ENCODE measurements at regions not wholly inside any gene's neighbourhood (a gene's known extent, or its start where the extent isn't known, plus 50 kb on each side); places are given as distances from the start of the nearest gene placed in this dataset.

DNA sequence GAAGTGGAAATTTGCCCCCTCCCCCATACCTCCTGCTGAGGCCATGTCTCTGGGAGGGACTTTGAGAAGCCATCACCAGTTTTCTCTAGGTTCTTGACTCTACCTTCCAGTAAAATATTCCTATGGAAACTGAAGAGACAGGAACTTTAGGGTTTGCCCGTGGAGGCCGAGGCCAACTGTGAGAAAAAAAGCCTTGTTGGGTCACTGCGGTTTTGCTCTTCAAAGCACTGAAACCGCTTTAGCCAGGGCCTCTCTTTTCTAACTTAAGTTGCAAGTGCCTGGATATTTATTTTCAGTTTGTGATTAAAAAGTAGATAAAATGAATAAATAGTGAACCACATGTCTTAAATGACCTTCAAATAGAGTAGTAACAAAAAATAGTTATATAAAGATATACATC is 159.7 kb upstream of the TSC22D1 start:
- no peak for TF ChIP-seq SAFB2 (IDR thresholded peaks at IDR 0.05; ENCODE audit: borderline replicate concordance, low read depth, low read length, severe bottlenecking)
- TF ChIP-seq, protein P1, sequence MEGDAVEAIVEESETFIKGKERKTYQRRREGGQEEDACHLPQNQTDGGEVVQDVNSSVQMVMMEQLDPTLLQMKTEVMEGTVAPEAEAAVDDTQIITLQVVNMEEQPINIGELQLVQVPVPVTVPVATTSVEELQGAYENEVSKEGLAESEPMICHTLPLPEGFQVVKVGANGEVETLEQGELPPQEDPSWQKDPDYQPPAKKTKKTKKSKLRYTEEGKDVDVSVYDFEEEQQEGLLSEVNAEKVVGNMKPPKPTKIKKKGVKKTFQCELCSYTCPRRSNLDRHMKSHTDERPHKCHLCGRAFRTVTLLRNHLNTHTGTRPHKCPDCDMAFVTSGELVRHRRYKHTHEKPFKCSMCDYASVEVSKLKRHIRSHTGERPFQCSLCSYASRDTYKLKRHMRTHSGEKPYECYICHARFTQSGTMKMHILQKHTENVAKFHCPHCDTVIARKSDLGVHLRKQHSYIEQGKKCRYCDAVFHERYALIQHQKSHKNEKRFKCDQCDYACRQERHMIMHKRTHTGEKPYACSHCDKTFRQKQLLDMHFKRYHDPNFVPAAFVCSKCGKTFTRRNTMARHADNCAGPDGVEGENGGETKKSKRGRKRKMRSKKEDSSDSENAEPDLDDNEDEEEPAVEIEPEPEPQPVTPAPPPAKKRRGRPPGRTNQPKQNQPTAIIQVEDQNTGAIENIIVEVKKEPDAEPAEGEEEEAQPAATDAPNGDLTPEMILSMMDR (IDR thresholded peaks at IDR 0.05 in 2 of 3, conservative IDR thresholded peaks at IDR 0.05 in 1 of 3; ENCODE audit: insufficient read depth in 2 of 3, low read depth in 1 of 3, low read length in 3 of 3) = no peak
- TF ChIP-seq GTF2A2 (tag; IDR thresholded peaks at IDR 0.05) = no peak
- no peak for TF ChIP-seq ZNF146 (CRISPR knock-in tag; IDR thresholded peaks at IDR 0.05; ENCODE audit: unreplicated experiment)
- TF ChIP-seq, protein P2, sequence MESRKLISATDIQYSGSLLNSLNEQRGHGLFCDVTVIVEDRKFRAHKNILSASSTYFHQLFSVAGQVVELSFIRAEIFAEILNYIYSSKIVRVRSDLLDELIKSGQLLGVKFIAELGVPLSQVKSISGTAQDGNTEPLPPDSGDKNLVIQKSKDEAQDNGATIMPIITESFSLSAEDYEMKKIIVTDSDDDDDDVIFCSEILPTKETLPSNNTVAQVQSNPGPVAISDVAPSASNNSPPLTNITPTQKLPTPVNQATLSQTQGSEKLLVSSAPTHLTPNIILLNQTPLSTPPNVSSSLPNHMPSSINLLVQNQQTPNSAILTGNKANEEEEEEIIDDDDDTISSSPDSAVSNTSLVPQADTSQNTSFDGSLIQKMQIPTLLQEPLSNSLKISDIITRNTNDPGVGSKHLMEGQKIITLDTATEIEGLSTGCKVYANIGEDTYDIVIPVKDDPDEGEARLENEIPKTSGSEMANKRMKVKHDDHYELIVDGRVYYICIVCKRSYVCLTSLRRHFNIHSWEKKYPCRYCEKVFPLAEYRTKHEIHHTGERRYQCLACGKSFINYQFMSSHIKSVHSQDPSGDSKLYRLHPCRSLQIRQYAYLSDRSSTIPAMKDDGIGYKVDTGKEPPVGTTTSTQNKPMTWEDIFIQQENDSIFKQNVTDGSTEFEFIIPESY (CRISPR knock-in tag; IDR thresholded peaks at IDR 0.05) = no peak
- no peak for TF ChIP-seq ZFP36 (IDR thresholded peaks at IDR 0.05; ENCODE audit: low read depth, low read length, partially characterized antibody)
- TF ChIP-seq PREB (CRISPR knock-in tag; IDR thresholded peaks at IDR 0.05) = no peak
- TF ChIP-seq MEF2D (tag; conservative IDR thresholded peaks at IDR 0.05; ENCODE audit: low read depth) = no peak
- no peak for TF ChIP-seq ERF (CRISPR knock-in tag; IDR thresholded peaks at IDR 0.05)
- TF ChIP-seq PYGO2 (tag; IDR thresholded peaks at IDR 0.05) = no peak
- no peak for TF ChIP-seq ZEB2 (IDR thresholded peaks at IDR 0.05)
- TF ChIP-seq GABPA (tag; conservative IDR thresholded peaks at IDR 0.05; ENCODE audit: low read depth) = no peak
- TF ChIP-seq TEAD4 (IDR thresholded peaks at IDR 0.05; ENCODE audit: low read length) = no peak
- no peak for TF ChIP-seq TEAD4 (CRISPR knock-in tag; IDR thresholded peaks at IDR 0.05; ENCODE audit: borderline replicate concordance)
- no peak for TF ChIP-seq ZNF12 (CRISPR knock-in tag; IDR thresholded peaks at IDR 0.05)
